MM.1S (cell line): ENCODE measurements at regions not wholly inside any gene's neighbourhood (a gene's known extent, or its start where the extent isn't known, plus 50 kb on each side); places are given as distances from the start of the nearest gene placed in this dataset.
"Not testable (repeated sequence)": the region's sequence is repeated elsewhere in the genome, so short reads cannot be mapped to it uniquely, and the experiment has no call there.

Source experiments
- DNase-seq: peaks from one replicate; pipeline ENCODE4 v3.0.0-alpha.2; 2015
- H2AFZ ChIP-seq: fragments of 300-600 bp; sonication (generic); 2 replicates; pipeline ENCODE4 v1.6.0; 2016; ENCODE audit warnings: antibody characterized with exemption, low read length
- H3F3A ChIP-seq: fragments of 300-600 bp; sonication (generic); 2 replicates; pipeline ENCODE4 v1.6.1; 2016; ENCODE audit warnings: mild to moderate bottlenecking, antibody characterized with exemption, low read length, moderate library complexity, mixed read lengths; ENCODE audit not compliant: insufficient read depth
- H3K27ac ChIP-seq: fragments of 300-600 bp; sonication (generic); 2 replicates; pipeline ENCODE4 v1.5.1; 2016; ENCODE audit warnings: mild to moderate bottlenecking, low read length
- H3K27me3 ChIP-seq: fragments of 300-600 bp; sonication (generic); replicated peaks from 2 replicates; pipeline ENCODE4 v1.6.0; 2016; ENCODE audit warnings: low read length; ENCODE audit not compliant: insufficient read depth
- H3K36me3 ChIP-seq: fragments of 300-600 bp; sonication (generic); replicated peaks from 2 replicates; pipeline ENCODE4 v1.6.1; 2016; ENCODE audit warnings: mild to moderate bottlenecking, low read length, mixed read lengths; ENCODE audit not compliant: insufficient read depth
- H3K4me1 ChIP-seq: fragments of 300-600 bp; sonication (generic); 2 replicates; pipeline ENCODE4 v1.6.1; 2016; ENCODE audit warnings: low read length, mixed read lengths
- H3K4me2 ChIP-seq: fragments of 300-600 bp; sonication (generic); 2 replicates; pipeline ENCODE4 v1.6.0; 2016; ENCODE audit warnings: low read depth, low read length
- H3K4me3 ChIP-seq: fragments of 300-600 bp; sonication (generic); 2 replicates; pipeline ENCODE4 v1.5.1; 2016; ENCODE audit warnings: low read length, mixed read lengths
- H3K79me2 ChIP-seq: fragments of 300-600 bp; sonication (generic); 2 replicates; pipeline ENCODE4 v1.6.1; 2016; ENCODE audit warnings: mixed run types, low read length, mixed read lengths
- H3K9ac ChIP-seq: fragments of 300-600 bp; sonication (generic); 2 replicates; pipeline ENCODE4 v1.6.1; 2016; ENCODE audit warnings: low read length, mixed read lengths
- H3K9me2 ChIP-seq: fragments of 300-600 bp; sonication (generic); replicated peaks from 2 replicates; pipeline ENCODE4 v1.6.1; 2016; ENCODE audit warnings: mild to moderate bottlenecking, low read length, mixed read lengths; ENCODE audit not compliant: insufficient read depth
- H3K9me3 ChIP-seq: fragments of 300-600 bp; sonication (generic); replicated peaks from 2 replicates; pipeline ENCODE4 v1.6.1; 2016; ENCODE audit warnings: mild to moderate bottlenecking, low read length, mixed read lengths; ENCODE audit not compliant: insufficient read depth
- H4K20me1 ChIP-seq: fragments of 300-600 bp; sonication (generic); 2 replicates; pipeline ENCODE4 v1.6.1; 2016; ENCODE audit warnings: mild to moderate bottlenecking, low read length, moderate library complexity, mixed read lengths; ENCODE audit not compliant: insufficient read depth
- EZH2 ChIP-seq: fragments of 300-600 bp; sonication (generic); optimal IDR thresholded peaks from 2 replicates; pipeline ENCODE3; 2017; ENCODE audit warnings: low read depth, mild to moderate bottlenecking, antibody characterized with exemption, low read length, mixed read lengths
- EZH2phosphoT487 ChIP-seq: fragments of 300-600 bp; sonication (generic); IDR thresholded peaks from 2 replicates; pipeline ENCODE4 v1.6.1; 2018; ENCODE audit warnings: antibody characterized with exemption, low read length
- TF ChIP-seq, protein P1 (sequence below): fragments of 300-600 bp; sonication (generic); IDR thresholded peaks from 2 replicates; pipeline ENCODE4 v1.5.1; 2016; ENCODE audit warnings: antibody characterized with exemption, low read length, mixed read lengths

- peak overlapping the region; percentile 53; the same call in 1 of the 2 replicates for H3K27ac ChIP-seq
- not testable (repeated sequence) for H3K79me2 ChIP-seq, H3K4me2 ChIP-seq, H4K20me1 ChIP-seq, H3K27me3 ChIP-seq, H3K4me1 ChIP-seq, H3K9me2 ChIP-seq, H3K9me3 ChIP-seq, H3K36me3 ChIP-seq, H3F3A ChIP-seq, H2AFZ ChIP-seq
- peak overlapping the region; percentile 50; the same call in 1 of the 2 replicates for H3K4me3 ChIP-seq
- peak overlapping the region; percentile 40; the same call in 1 of the 2 replicates for H3K9ac ChIP-seq
- peak; percentile 65 for DNase-seq
- TF ChIP-seq, protein P1, sequence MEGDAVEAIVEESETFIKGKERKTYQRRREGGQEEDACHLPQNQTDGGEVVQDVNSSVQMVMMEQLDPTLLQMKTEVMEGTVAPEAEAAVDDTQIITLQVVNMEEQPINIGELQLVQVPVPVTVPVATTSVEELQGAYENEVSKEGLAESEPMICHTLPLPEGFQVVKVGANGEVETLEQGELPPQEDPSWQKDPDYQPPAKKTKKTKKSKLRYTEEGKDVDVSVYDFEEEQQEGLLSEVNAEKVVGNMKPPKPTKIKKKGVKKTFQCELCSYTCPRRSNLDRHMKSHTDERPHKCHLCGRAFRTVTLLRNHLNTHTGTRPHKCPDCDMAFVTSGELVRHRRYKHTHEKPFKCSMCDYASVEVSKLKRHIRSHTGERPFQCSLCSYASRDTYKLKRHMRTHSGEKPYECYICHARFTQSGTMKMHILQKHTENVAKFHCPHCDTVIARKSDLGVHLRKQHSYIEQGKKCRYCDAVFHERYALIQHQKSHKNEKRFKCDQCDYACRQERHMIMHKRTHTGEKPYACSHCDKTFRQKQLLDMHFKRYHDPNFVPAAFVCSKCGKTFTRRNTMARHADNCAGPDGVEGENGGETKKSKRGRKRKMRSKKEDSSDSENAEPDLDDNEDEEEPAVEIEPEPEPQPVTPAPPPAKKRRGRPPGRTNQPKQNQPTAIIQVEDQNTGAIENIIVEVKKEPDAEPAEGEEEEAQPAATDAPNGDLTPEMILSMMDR = peak; percentile 27
Observed at GRCh38 chr6:26956601-26957184, 290.8 kb upstream of the PRSS16 start.

- not testable (repeated sequence) for H3K27me3 ChIP-seq, H3K4me1 ChIP-seq, H3K4me2 ChIP-seq, H3K36me3 ChIP-seq, H3K9me3 ChIP-seq, H3F3A ChIP-seq, H3K79me2 ChIP-seq, H3K9me2 ChIP-seq, H4K20me1 ChIP-seq, DNase-seq
- Histone ChIP-seq H3K9ac (peak overlapping the region; percentile 51; the same call in 1 of the 2 replicates), H2AFZ (0 out of 2 replicates have a peak overlapping the region, but pooled peaks have one; percentile 45), H3K4me3 (peak overlapping the region; percentile 50; the same call in 1 of the 2 replicates), H3K27ac (peak overlapping the region; percentile 53; the same call in 1 of the 2 replicates)
Observed at GRCh38 chr6:26957399-26958127, 289.9 kb upstream of the PRSS16 start.

- not testable (repeated sequence) for H3K9me3 ChIP-seq, H3K36me3 ChIP-seq, H3K4me1 ChIP-seq, H3K27ac ChIP-seq, H2AFZ ChIP-seq, H3K27me3 ChIP-seq, H3K9ac ChIP-seq, H3K9me2 ChIP-seq, H3K4me3 ChIP-seq, H4K20me1 ChIP-seq, DNase-seq, H3K79me2 ChIP-seq, H3F3A ChIP-seq, H3K4me2 ChIP-seq
Observed at GRCh38 chr6:26961236-26961635, 286.3 kb upstream of the PRSS16 start.

GRCh38 chr6:27002447-27002846 lies 245.1 kb upstream of the PRSS16 start:
- Histone ChIP-seq H3K4me2 (no peak overlapping the region), H3F3A (no peaks in the 10 kb centered on the region)

More at GRCh38 chr6:27002447-27002846, 245.1 kb upstream of the PRSS16 start:
- Histone ChIP-seq H3K9ac (no peak overlapping the region), H3K9me3 (no peaks in the 10 kb centered on the region), H3K4me3 (no peak overlapping the region), H3K9me2 (no peaks in the 10 kb centered on the region), H3K4me1 (no peaks in the 10 kb centered on the region), H3K27ac (no peak overlapping the region), H2AFZ (no peak overlapping the region), H4K20me1 (no peaks in the 10 kb centered on the region), H3K27me3 (no peaks in the 10 kb centered on the region), H3K79me2 (no peaks in the 10 kb centered on the region), H3K36me3 (no peaks in the 10 kb centered on the region)
- TF ChIP-seq, protein P1 = no peak
- TF ChIP-seq EZH2 (no peak), EZH2phosphoT487 (no peak)
- DNase-seq = no peak
